HepG2 (cell line): ENCODE measurements at regions not wholly inside any gene's neighbourhood (a gene's known extent, or its start where the extent isn't known, plus 50 kb on each side); places are given as distances from the start of the nearest gene placed in this dataset.

Experiments used
- ATAC-seq: fragments of 200-7000 bp; cut with Tn5 transposase; 3 replicates; pipeline ENCODE4 v1.9.1; 2020; ENCODE audit warnings: mild to moderate bottlenecking, moderate library complexity
- BruUV-seq: library from RNA; stranded (reverse); fragments of 400-500 nt; replicated peaks from 2 replicates; lab custom pipeline; 2021; lab: Mats Ljungman, UMichigan
- CTCF ChIA-PET: fragments of 300-600 bp; formaldehyde crosslinking; extraction: SDS; loops from one replicate; lab custom pipeline; 2021; ENCODE audit warnings: low total read pairs, inconsistent platforms, low intra/inter-chr PET ratio; lab: Yijun Ruan, JAX
- POLR2A ChIA-PET: fragments of 350-600 bp; sonication (Branson Sonifier 250); formaldehyde crosslinking; loops from one replicate; lab custom pipeline; 2020; ENCODE audit warnings: antibody characterized with exemption, inconsistent platforms; lab: Yijun Ruan, JAX
- DNase-seq: peaks from one replicate; pipeline ENCODE4 v3.0.0-alpha.2; 2015; ENCODE audit warnings: low spot score
- FAIRE-seq: peaks from 3 replicates; lab custom pipeline; 2011; peaks lifted over from hg19 to GRCh38; lab: Jason Lieb, UNC
- H2AFZ ChIP-seq: one replicate; pipeline ENCODE4 v1.6.1; 2011; ENCODE audit warnings: low read length, inconsistent platforms
- H3K27ac ChIP-seq: fragments of 300-600 bp; 3 replicates; pipeline ENCODE4 v1.8.0; 2011; ENCODE audit warnings: mixed run types, mild to moderate bottlenecking, mixed read lengths, low read length, inconsistent platforms; ENCODE audit not compliant: insufficient read depth; ENCODE audit errors: extremely low read length
- H3K27me3 ChIP-seq, 2 experiments: fragments of 200-600 bp in 1 of 2; 2 replicates in 1 of 2; 3 replicates in 1 of 2; pipeline versions ENCODE4 v1.6.0 to v1.8.0; 2011; ENCODE audit warnings: low read length in 2 of 2, mild to moderate bottlenecking in 2 of 2, moderate library complexity in 2 of 2, inconsistent platforms in 1 of 2; ENCODE audit not compliant: insufficient read depth in 2 of 2, control insufficient read depth in 1 of 2
- H3K36me3 ChIP-seq, 2 experiments: fragments of 200-600 bp in 1 of 2; replicated peaks in 1 of 2; 2 replicates in 1 of 2; 3 replicates in 1 of 2; pipeline versions ENCODE4 v1.5.1 to v1.8.0; 2011; ENCODE audit warnings: low read length in 2 of 2, inconsistent platforms in 1 of 2; ENCODE audit not compliant: insufficient read depth in 2 of 2, control insufficient read depth in 1 of 2
- H3K4me1 ChIP-seq: 2 replicates; pipeline ENCODE4 v1.5.1; 2012; ENCODE audit warnings: low read length, inconsistent platforms; ENCODE audit not compliant: insufficient read depth
- H3K4me2 ChIP-seq: 2 replicates; pipeline ENCODE4 v1.6.0; 2011; ENCODE audit warnings: low read depth, low read length, inconsistent platforms
- H3K4me3 ChIP-seq, 3 experiments: fragments of 200-600 bp in 1 of 3; sonication (generic), shearing (Covaris generic) in 1 of 3; replicated peaks in 1 of 3; 2 replicates each; pipeline ENCODE4 v1.5.1; 2011 to 2016; ENCODE audit warnings: low read length in 3 of 3, inconsistent platforms in 2 of 3, low read depth in 2 of 3, mild to moderate bottlenecking in 2 of 3, control low read depth in 1 of 3, mixed read lengths in 1 of 3; ENCODE audit not compliant: insufficient read depth in 1 of 3
- H3K79me2 ChIP-seq: one replicate; pipeline ENCODE4 v1.6.1; 2011; ENCODE audit warnings: low read length, inconsistent platforms; ENCODE audit not compliant: insufficient read depth
- H3K9ac ChIP-seq: 2 replicates; pipeline ENCODE4 v1.6.0; 2011; ENCODE audit warnings: mild to moderate bottlenecking, low read depth, low read length, inconsistent platforms; ENCODE audit not compliant: insufficient read depth
- H3K9me3 ChIP-seq: 2 replicates; pipeline ENCODE4 v1.5.1; 2012; ENCODE audit warnings: mild to moderate bottlenecking, low read length
- H4K20me1 ChIP-seq: 2 replicates; pipeline ENCODE4 v1.6.0; 2011; ENCODE audit warnings: inconsistent platforms, mild to moderate bottlenecking, low read length, moderate library complexity; ENCODE audit not compliant: insufficient read depth
- ATF7 ChIP-seq, 2 experiments: fragments of 450-650 bp in 1 of 2; sonication (generic) in 1 of 2; formaldehyde crosslinking in 1 of 2; IDR thresholded peaks; 2 replicates each; pipeline versions ENCODE4 v1.4.0 to v1.6.1; 2016 to 2020; ENCODE audit warnings: antibody characterized with exemption in 1 of 2, mild to moderate bottlenecking in 1 of 2, missing genetic modification reagents in 1 of 2
- FOXA1 ChIP-seq, 2 experiments: fragments of 450-650 bp in 1 of 2; sonication (generic) in 1 of 2; formaldehyde crosslinking in 1 of 2; IDR thresholded peaks; 2 replicates each; pipeline versions ENCODE4 v1.4.0 to v1.6.1; 2016 to 2020; ENCODE audit warnings: missing genetic modification reagents in 1 of 2
- HOXA7 ChIP-seq: sonication (generic); formaldehyde crosslinking; IDR thresholded peaks from 2 replicates; pipeline ENCODE4 v1.8.1; 2022; ENCODE audit warnings: mild to moderate bottlenecking, missing genetic modification reagents, moderate library complexity
- KAT8 ChIP-seq: IDR thresholded peaks from 2 replicates; pipeline ENCODE4 v1.6.1; 2016; ENCODE audit warnings: missing genetic modification reagents, missing compliant biosample characterization
- MEIS1 ChIP-seq: sonication (generic); formaldehyde crosslinking; IDR thresholded peaks from 2 replicates; pipeline ENCODE4 v1.9.0; 2021; ENCODE audit warnings: mild to moderate bottlenecking, missing genetic modification reagents, moderate library complexity, borderline replicate concordance
- POGZ ChIP-seq: sonication (generic); formaldehyde crosslinking; IDR thresholded peaks from 2 replicates; pipeline ENCODE4 v1.4.0; 2020; ENCODE audit warnings: mild to moderate bottlenecking, missing genetic modification reagents
- SIX1 ChIP-seq: sonication (generic); formaldehyde crosslinking; IDR thresholded peaks from 2 replicates; pipeline ENCODE4 v1.4.0; 2020; ENCODE audit warnings: missing genetic modification reagents, borderline replicate concordance
- SOX5 ChIP-seq: IDR thresholded peaks from 2 replicates; pipeline ENCODE4 v1.6.1; 2016; ENCODE audit warnings: borderline replicate concordance
- U2AF1 ChIP-seq: fragments of 200-400 bp; formaldehyde crosslinking; optimal IDR thresholded peaks from 2 replicates; pipeline ENCODE3; 2017; ENCODE audit warnings: mild to moderate bottlenecking, low read depth, low read length
- ZNF326 ChIP-seq: sonication (generic); formaldehyde crosslinking; IDR thresholded peaks from 2 replicates; pipeline ENCODE4 v1.4.0; 2020; ENCODE audit warnings: missing genetic modification reagents, borderline replicate concordance
- ZNF33B ChIP-seq: sonication (generic); formaldehyde crosslinking; IDR thresholded peaks from 2 replicates; pipeline ENCODE4 v1.5.1; 2020; ENCODE audit warnings: mild to moderate bottlenecking, missing genetic modification reagents
- ZNF556 ChIP-seq: sonication (generic); formaldehyde crosslinking; IDR thresholded peaks from 2 replicates; pipeline ENCODE4 v1.4.0; 2020; ENCODE audit warnings: mild to moderate bottlenecking, missing genetic modification reagents, borderline replicate concordance
- ZNF772 ChIP-seq: sonication (generic); formaldehyde crosslinking; IDR thresholded peaks from 2 replicates; pipeline ENCODE4 v1.5.0; 2020; ENCODE audit warnings: mild to moderate bottlenecking, missing genetic modification reagents
- ZNF781 ChIP-seq: sonication (generic); formaldehyde crosslinking; IDR thresholded peaks from 2 replicates; pipeline ENCODE4 v1.5.1; 2020; ENCODE audit warnings: borderline replicate concordance, mild to moderate bottlenecking, missing genetic modification reagents; ENCODE audit errors: not compliant biosample characterization
- ZNF878 ChIP-seq: sonication (generic); formaldehyde crosslinking; IDR thresholded peaks from 2 replicates; pipeline ENCODE4 v1.8.1; 2023; ENCODE audit warnings: mild to moderate bottlenecking, missing genetic modification reagents, moderate library complexity
- WGBS: methylation state at CpG from one replicate; pipeline ENCODE4 v1.1.6; 2017; ENCODE audit warnings: low lambda C conversion rate; 5-methylcytosine and 5-hydroxymethylcytosine counted together
- in situ Hi-C: cut with HindIII; loops from 2 replicates; pipeline ENCODE4 v1.10.0; 2017; ENCODE audit warnings: low pct_unique_long_range_greater_than_20kb; ENCODE audit not compliant: extremely low pct_ligation_motif_present
- intact Hi-C: fragments of 100-400 bp; cut with micrococcal nuclease; formaldehyde crosslinking; loops from one replicate; pipeline ENCODE4 v1.10.0; 2022; ENCODE audit not compliant: unreplicated experiment
- TF ChIP-seq, protein P1 (sequence below): sonication (generic); formaldehyde crosslinking; IDR thresholded peaks from 2 replicates; pipeline ENCODE4; 2020; ENCODE audit warnings: missing genetic modification reagents, mild to moderate bottlenecking, borderline replicate concordance
- TF ChIP-seq, protein P2 (sequence below): sonication (generic); formaldehyde crosslinking; IDR thresholded peaks from 2 replicates; pipeline ENCODE4 v1.4.0; 2020; ENCODE audit warnings: missing genetic modification reagents
- TF ChIP-seq, protein P3 (sequence below): sonication (generic); formaldehyde crosslinking; IDR thresholded peaks from 2 replicates; pipeline ENCODE4 v1.5.1; 2020; ENCODE audit warnings: missing genetic modification reagents, mild to moderate bottlenecking, borderline replicate concordance

DNA sequence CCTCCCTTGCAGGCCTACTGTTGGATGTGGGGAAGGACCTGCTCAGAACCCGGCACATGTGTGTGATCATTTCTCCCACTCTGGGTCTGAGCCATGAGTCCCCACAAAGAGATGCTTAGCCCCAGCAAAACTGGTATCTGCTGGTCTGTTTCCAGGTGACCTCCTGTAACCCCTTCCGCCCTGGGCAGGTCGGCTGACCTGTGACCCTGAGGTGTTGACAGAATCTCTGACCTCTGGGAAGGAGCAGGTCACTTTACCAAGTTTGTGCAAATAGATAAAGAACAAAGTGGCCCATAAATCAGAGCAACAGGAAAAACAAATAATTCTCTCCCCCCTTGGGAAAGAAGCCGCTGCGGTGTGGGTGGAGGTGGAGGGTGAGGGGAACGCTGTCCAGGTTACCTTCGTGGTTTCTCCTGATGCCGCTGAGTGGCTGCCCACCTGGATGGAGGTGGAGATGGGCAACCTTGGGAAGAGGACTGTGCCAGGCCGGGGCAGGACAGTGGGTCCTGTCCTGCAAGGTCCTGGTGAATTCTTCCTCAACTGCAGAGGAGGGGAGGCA, 174.0 kb upstream of the MYCN start:
- no peak overlapping the region for H2AFZ ChIP-seq
- H3K9me3 ChIP-seq, result no peaks in the 10 kb centered on the region
- no peaks in the 10 kb centered on the region for H3K79me2 ChIP-seq
- in situ Hi-C loops, result no loop called here
- no peak overlapping the region for H3K9ac ChIP-seq
- FAIRE-seq (peak; percentile 98), ATAC-seq (peak; percentile 77), DNase-seq (peak; percentile 91)
- CTCF ChIA-PET, result interaction anchor here (1.1 kb wide), 1 partner anchor 129 kb away, joined by 3 read pairs; no protein-coding TSS in a partner anchor
- no peaks in the 10 kb centered on the region for H3K36me3 ChIP-seq
- intact Hi-C loops, result no loop called here
- H3K27me3 ChIP-seq, result peaks cover 20 to 95% of the 10 kb centered on the region in 2 experiments
- under 1% methylated on average over 8 of the region's 9 CpGs for WGBS
- H3K27ac ChIP-seq, result no peak overlapping the region
- H3K4me3 ChIP-seq, result no peak overlapping the region
- no peak overlapping the region for H3K4me2 ChIP-seq
- peaks cover 27% of the 10 kb centered on the region for H3K4me1 ChIP-seq
- peaks cover 19% of the 10 kb centered on the region; the same call in 1 of the 2 replicates for H4K20me1 ChIP-seq
- BruUV-seq, result no TSS peak
- POLR2A ChIA-PET, result no interaction called here
- TF ChIP-seq ZNF33B (CRISPR knock-in tag) (peak; percentile 68; the same call in 1 of the 2 replicates), ATF7 (IDR thresholded peaks at IDR 0.05) (no peak), ATF7 (CRISPR knock-in tag; IDR thresholded peaks at IDR 0.05) (peak; percentile 47; the same call in 1 of the 2 replicates), FOXA1 (IDR thresholded peaks at IDR 0.05) (peak; percentile 66), FOXA1 (CRISPR knock-in tag; IDR thresholded peaks at IDR 0.05) (peak; percentile 98), ZNF772 (CRISPR knock-in tag) (peak; percentile 45; the same call in 1 of the 2 replicates), ZNF326 (CRISPR knock-in tag) (no peak), MEIS1 (CRISPR knock-in tag) (peak; percentile 88; the same call in 1 of the 2 replicates), ZNF878 (0 out of 2 replicates have a peak, but pooled peaks have one; percentile 70), KAT8 (CRISPR knock-in tag) (0 out of 2 replicates have a peak, but pooled peaks have one; percentile 54), ZNF556 (CRISPR knock-in tag) (peak; percentile 82; the same call in 1 of the 2 replicates), SIX1 (CRISPR knock-in tag) (peak; percentile 87), SOX5 (CRISPR knock-in tag) (peak; percentile 86), POGZ (CRISPR knock-in tag) (peak; percentile 55; the same call in 1 of the 2 replicates), HOXA7 (CRISPR knock-in tag) (no peak), U2AF1 (peak; percentile 69), ZNF781 (CRISPR knock-in tag) (peak; percentile 90)
- TF ChIP-seq, protein P1, sequence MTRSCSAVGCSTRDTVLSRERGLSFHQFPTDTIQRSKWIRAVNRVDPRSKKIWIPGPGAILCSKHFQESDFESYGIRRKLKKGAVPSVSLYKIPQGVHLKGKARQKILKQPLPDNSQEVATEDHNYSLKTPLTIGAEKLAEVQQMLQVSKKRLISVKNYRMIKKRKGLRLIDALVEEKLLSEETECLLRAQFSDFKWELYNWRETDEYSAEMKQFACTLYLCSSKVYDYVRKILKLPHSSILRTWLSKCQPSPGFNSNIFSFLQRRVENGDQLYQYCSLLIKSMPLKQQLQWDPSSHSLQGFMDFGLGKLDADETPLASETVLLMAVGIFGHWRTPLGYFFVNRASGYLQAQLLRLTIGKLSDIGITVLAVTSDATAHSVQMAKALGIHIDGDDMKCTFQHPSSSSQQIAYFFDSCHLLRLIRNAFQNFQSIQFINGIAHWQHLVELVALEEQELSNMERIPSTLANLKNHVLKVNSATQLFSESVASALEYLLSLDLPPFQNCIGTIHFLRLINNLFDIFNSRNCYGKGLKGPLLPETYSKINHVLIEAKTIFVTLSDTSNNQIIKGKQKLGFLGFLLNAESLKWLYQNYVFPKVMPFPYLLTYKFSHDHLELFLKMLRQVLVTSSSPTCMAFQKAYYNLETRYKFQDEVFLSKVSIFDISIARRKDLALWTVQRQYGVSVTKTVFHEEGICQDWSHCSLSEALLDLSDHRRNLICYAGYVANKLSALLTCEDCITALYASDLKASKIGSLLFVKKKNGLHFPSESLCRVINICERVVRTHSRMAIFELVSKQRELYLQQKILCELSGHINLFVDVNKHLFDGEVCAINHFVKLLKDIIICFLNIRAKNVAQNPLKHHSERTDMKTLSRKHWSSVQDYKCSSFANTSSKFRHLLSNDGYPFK (CRISPR knock-in tag), result peak; percentile 51; the same call in 1 of the 2 replicates
- TF ChIP-seq, protein P2, sequence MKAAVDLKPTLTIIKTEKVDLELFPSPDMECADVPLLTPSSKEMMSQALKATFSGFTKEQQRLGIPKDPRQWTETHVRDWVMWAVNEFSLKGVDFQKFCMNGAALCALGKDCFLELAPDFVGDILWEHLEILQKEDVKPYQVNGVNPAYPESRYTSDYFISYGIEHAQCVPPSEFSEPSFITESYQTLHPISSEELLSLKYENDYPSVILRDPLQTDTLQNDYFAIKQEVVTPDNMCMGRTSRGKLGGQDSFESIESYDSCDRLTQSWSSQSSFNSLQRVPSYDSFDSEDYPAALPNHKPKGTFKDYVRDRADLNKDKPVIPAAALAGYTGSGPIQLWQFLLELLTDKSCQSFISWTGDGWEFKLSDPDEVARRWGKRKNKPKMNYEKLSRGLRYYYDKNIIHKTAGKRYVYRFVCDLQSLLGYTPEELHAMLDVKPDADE (CRISPR knock-in tag), result no peak
- TF ChIP-seq, protein P3, sequence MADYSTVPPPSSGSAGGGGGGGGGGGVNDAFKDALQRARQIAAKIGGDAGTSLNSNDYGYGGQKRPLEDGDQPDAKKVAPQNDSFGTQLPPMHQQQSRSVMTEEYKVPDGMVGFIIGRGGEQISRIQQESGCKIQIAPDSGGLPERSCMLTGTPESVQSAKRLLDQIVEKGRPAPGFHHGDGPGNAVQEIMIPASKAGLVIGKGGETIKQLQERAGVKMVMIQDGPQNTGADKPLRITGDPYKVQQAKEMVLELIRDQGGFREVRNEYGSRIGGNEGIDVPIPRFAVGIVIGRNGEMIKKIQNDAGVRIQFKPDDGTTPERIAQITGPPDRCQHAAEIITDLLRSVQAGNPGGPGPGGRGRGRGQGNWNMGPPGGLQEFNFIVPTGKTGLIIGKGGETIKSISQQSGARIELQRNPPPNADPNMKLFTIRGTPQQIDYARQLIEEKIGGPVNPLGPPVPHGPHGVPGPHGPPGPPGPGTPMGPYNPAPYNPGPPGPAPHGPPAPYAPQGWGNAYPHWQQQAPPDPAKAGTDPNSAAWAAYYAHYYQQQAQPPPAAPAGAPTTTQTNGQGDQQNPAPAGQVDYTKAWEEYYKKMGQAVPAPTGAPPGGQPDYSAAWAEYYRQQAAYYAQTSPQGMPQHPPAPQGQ (CRISPR knock-in tag), result peak; percentile 58; the same call in 1 of the 2 replicates
